Thymus (tissue), 11 donors: ENCODE measurements at regions not wholly inside any gene's neighbourhood (a gene's known extent, or its start where the extent isn't known, plus 50 kb on each side); places are given as distances from the start of the nearest gene placed in this dataset.

Source experiments
- DNase-seq, 9 donors: peaks; one replicate each; pipeline ENCODE4 v3.0.0-alpha.2; 2013; ENCODE audit warnings: low spot score in 9 of 9, low read depth in 6 of 9, missing footprints in 1 of 9
- H3K27ac ChIP-seq, 2 donors: one replicate each; pipeline ENCODE4 v1.5.1; 2013; ENCODE audit warnings: control low read depth in 1 of 2, low read depth in 1 of 2, low read length in 1 of 2, mild to moderate bottlenecking in 1 of 2, moderate library complexity in 1 of 2
- H3K27me3 ChIP-seq, 2 donors: one replicate each; pipeline ENCODE4 v1.5.1; 2013; ENCODE audit warnings: low read length in 1 of 2; ENCODE audit not compliant: control insufficient read depth in 2 of 2, insufficient read depth in 1 of 2
- H3K36me3 ChIP-seq, 2 donors: one replicate each; pipeline ENCODE4 v1.5.1; 2013; ENCODE audit warnings: low read length in 1 of 2, mild to moderate bottlenecking in 1 of 2, moderate library complexity in 1 of 2; ENCODE audit not compliant: control insufficient read depth in 2 of 2, insufficient read depth in 2 of 2
- H3K4me1 ChIP-seq, 2 donors: one replicate each; pipeline ENCODE4 v1.5.1; 2013; ENCODE audit warnings: low read length in 2 of 2; ENCODE audit not compliant: control insufficient read depth in 2 of 2, insufficient read depth in 2 of 2
- H3K4me3 ChIP-seq, 2 donors: one replicate each; pipeline ENCODE4 v1.5.1; 2013; ENCODE audit warnings: low read length in 2 of 2, control low read depth in 1 of 2, mild to moderate bottlenecking in 1 of 2
- H3K9me3 ChIP-seq, 2 donors: one replicate each; pipeline ENCODE4 v1.5.1; 2013; ENCODE audit warnings: low read length in 1 of 2, mild to moderate bottlenecking in 1 of 2; ENCODE audit not compliant: control insufficient read depth in 2 of 2, insufficient read depth in 1 of 2
- WGBS: extraction: QIAGEN DNeasy Blood & Tissue Kit; methylation state at CpG from one replicate; pipeline ENCODE4 v1.1.7; 2013; 5-methylcytosine and 5-hydroxymethylcytosine counted together
- donor health status: healthy.

DNA sequence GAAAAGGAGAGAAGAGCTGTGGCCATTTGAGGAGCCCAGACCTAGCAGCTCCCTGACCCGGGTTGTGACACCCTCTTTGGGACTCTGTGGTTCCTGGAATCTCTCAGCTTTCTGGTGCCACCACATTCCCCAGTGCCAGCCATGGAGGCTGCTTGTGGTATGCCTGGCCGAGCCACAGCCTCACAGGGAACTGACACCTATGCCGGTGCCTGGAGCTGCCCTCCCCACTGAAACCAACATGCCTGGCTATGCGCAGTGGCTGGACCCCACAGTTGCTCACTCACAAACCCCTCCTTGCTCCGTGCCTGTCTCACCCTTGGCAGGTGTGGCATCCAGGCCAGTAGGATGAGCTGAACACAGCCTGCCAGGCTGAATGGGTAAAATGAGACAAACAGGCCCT lies 749.4 kb downstream of the ARAP2 start:
- 97% methylated on average over 5 of the region's 5 CpGs for WGBS
- H3K36me3 ChIP-seq = no peaks in the 10 kb centered on the region
- DNase-seq = no peak

DNA sequence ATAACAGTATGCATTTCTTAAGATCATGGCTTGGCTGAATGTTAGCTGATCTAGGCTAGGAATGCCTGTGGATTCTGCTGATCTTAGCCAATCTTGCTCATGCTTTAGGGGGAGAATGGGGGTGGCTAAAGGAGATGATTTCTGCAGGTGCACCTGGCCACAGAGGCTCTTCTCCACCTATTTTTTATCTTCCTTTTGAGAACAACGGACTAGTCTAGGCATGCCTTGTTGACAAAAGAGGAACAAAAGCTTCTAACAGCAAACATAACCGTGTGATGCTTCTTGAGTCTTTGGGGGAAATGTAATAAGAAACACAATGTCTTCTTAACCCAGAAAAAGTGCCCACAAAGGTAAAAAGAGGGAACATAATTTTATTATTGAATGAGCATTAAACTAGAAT lies 743.5 kb downstream of the ARAP2 start:
- Histone ChIP-seq H3K4me1 (no peaks in the 10 kb centered on the region), H3K27me3 (no peaks in the 10 kb centered on the region), H3K36me3 (no peaks in the 10 kb centered on the region), H3K9me3 (no peaks in the 10 kb centered on the region), H3K27ac (no peak overlapping the region), H3K4me3 (no peak overlapping the region)
- DNase-seq = no peak
- 72% methylated on average over 2 of the region's 2 CpGs for WGBS

More for the DNA sequence above, 749.4 kb downstream of the ARAP2 start:
- no peaks in the 10 kb centered on the region for H3K27me3 ChIP-seq
- H3K4me1 ChIP-seq = no peaks in the 10 kb centered on the region
- H3K27ac ChIP-seq = no peak overlapping the region
- H3K4me3 ChIP-seq = no peak overlapping the region
- H3K9me3 ChIP-seq = peaks cover 0 to 13% of the 10 kb centered on the region in 2 donors

DNA sequence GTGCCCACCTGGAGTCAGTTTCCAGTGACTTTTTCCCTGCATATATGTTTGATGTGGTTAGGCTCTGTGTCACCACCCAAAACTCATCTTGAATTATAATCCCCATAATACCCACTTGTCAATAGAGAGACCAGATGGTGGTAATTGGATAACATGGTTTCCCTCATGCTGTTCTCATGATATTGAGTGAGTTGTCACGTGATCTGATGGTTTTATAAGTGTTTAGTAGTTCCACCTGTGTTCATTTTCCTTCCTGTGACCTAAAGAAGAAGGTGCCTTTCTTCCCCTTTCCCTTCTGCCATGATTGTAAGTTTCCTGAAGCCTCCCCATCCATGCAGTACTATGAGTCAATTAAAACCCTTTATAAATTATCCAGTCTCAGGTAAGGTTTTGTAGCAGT lies 740.9 kb downstream of the ARAP2 start:
- Histone ChIP-seq H3K36me3 (no peaks in the 10 kb centered on the region), H3K27me3 (no peaks in the 10 kb centered on the region), H3K4me3 (no peak overlapping the region), H3K4me1 (no peaks in the 10 kb centered on the region), H3K27ac (no peak overlapping the region), H3K9me3 (no peaks in the 10 kb centered on the region)
- WGBS = 54% methylated on average over 1 of the region's 1 CpG
- DNase-seq = no peak

DNA sequence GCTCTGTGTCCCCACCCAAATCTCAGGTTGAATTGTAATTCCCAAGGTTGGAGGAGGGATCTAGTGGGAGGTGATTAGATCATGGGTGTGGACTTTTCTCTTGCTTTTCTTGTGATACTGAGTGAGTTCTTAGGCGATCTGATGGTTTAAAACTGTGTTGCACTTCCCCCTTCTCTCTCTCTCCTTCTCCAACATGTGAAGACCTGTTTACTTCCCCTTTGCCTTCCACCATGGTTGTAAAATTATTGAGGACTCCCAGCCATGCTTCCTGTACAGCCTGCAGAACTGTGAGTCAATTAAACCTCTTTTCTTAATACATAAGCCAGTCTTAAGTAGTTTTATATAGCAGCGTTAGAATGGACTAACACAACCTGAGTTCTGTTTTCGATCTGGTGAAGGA lies 738.2 kb downstream of the ARAP2 start:
- H3K4me3 ChIP-seq = no peak overlapping the region
- no peaks in the 10 kb centered on the region for H3K9me3 ChIP-seq
- no peaks in the 10 kb centered on the region for H3K27me3 ChIP-seq
- no peaks in the 10 kb centered on the region for H3K4me1 ChIP-seq
- 90% methylated on average over 3 of the region's 3 CpGs for WGBS
- DNase-seq = no peak
- no peaks in the 10 kb centered on the region for H3K36me3 ChIP-seq
- H3K27ac ChIP-seq = no peak overlapping the region

DNA sequence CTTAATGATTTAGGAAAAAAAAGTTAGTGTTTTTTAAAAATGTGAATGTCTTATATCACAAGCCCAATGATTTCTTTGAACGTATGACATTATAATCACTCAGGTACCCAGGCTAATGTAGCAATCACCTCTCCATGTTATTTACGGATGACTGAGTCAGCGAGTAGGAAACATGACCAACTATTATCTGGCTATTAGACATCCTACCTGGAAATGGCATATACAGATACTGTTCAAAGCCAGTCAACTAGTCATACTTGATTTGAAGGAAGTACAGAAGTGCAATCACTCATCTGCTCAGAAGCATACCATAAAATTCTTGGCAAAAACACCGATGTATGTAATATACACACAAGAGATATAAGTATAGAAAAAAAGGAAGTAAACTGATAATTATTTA lies 732.5 kb downstream of the ARAP2 start:
- Histone ChIP-seq H3K27ac (no peak overlapping the region), H3K4me1 (no peaks in the 10 kb centered on the region), H3K36me3 (no peaks in the 10 kb centered on the region), H3K9me3 (no peaks in the 10 kb centered on the region), H3K4me3 (no peak overlapping the region), H3K27me3 (no peaks in the 10 kb centered on the region)
- no peak for DNase-seq
- 92% methylated on average over 4 of the region's 4 CpGs for WGBS

DNA sequence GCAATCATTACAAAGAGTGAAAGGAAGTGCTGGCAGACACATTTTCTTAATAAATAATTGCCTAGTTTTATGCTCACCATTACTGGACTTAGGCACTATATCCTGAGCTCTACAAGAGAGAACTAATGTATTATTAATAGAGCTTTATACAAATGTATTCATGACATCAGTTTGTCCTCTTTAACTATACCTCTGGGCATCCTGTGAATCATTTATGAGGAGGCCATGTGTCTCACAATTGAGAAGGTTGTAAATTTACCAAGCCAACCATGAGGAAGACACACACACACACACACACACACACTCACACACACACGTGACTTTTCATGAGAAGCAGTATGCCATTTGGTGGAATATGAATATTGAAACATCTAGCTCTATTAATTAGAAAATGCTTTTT lies 728.2 kb downstream of the ARAP2 start:
- DNase-seq = no peak
- H3K9me3 ChIP-seq = no peaks in the 10 kb centered on the region
- no peak overlapping the region for H3K4me3 ChIP-seq
- H3K4me1 ChIP-seq = no peaks in the 10 kb centered on the region
- H3K27me3 ChIP-seq = no peaks in the 10 kb centered on the region
- 95% methylated on average over 1 of the region's 1 CpG for WGBS
- H3K36me3 ChIP-seq = no peaks in the 10 kb centered on the region
- H3K27ac ChIP-seq = no peak overlapping the region

DNA sequence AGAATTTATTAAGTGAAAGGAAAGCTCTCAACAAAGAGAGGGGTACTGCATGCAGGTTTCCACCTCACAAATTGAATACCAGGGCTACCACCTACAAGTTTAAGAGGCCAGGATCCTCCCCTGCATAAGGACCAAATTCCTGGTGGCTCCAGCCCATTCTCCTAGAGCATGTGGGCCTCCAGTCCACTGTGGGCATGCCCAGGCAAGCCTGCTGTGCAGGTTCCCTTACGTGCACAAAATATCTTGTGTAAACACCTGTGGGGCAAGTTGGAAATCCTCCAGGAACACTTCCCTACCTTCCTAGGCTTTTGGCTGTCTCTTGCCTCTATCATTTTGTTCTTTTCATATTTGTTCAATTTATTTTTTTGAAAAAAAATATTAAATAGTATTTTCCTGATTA lies 724.3 kb downstream of the ARAP2 start:
- Histone ChIP-seq H3K4me1 (no peaks in the 10 kb centered on the region), H3K4me3 (no peak overlapping the region), H3K9me3 (peaks cover 0 to under 1% of the 10 kb centered on the region in 2 donors), H3K27ac (no peak overlapping the region), H3K27me3 (no peaks in the 10 kb centered on the region), H3K36me3 (no peaks in the 10 kb centered on the region)
- 2% methylated on average over 1 of the region's 1 CpG for WGBS
- no peak for DNase-seq

DNA sequence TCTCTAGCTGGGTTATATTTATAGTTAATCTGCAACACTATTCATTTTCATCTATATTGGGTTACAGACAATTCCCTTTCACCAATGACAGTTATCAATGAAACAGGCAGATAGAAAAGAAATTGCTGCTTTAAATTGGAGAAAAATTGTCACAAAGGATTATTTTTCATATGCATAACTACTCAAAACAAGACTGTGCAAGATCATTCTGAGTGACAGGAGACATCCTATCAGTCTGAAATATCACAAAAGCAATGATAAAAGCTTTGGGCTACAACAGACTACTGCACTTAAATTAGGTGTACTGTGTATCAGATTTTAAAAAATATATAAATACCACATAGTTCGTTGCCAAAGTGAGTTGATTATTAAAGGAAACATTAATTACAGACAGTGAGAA lies 722.6 kb downstream of the ARAP2 start:
- Histone ChIP-seq H3K27ac (no peak overlapping the region), H3K9me3 (peaks cover 0 to 6% of the 10 kb centered on the region in 2 donors), H3K36me3 (no peaks in the 10 kb centered on the region), H3K27me3 (no peaks in the 10 kb centered on the region), H3K4me3 (no peak overlapping the region), H3K4me1 (no peaks in the 10 kb centered on the region)
- DNase-seq = no peak
- WGBS = 69% methylated on average over 1 of the region's 1 CpG

DNA sequence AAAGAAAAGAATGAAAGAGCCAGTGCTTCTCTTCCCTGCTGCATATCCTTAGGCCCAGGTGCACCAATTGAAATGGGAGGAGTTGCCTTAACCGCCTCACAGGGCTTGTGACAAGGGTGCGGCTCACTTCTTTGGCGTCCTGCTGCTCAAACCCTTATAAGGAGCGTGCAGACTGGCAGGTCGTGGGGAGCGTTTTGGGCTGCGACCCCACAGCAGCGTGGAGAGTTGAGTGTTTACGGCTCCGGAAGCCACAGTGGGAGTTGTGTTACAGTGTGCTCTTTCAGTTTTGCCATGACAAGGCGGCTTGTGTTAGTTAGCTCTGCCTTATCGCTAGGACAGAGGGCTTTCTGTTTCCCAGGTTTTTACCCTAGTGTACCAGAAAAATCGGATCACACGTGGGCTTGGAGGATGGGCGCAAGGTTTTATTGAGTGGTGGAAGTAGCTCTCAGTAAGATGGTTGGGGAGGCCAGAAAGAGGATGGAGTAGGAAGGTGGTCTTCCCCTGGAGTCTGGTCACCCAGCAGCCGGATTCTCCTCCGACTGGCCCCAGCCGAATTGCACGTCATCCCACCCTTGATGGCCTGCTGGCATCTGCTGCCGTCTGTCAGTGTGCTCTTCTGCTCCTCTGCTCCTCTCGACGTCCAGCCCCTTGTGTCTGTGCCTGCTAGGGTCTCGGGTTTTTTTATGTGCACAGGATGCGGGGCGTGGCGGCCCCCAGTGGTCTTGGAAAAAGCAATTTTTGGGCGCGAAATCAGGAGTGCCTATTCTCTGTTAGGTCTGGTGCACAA lies 718.9 kb downstream of the ARAP2 start:
- DNase-seq = peak in 4 of 9 donors; percentile 9 to 43 (median 16)
- H3K4me1 ChIP-seq = no peaks in the 10 kb centered on the region
- H3K27ac ChIP-seq = peak overlapping the region in 1 of 2 donors; percentile 10
- WGBS = 83% methylated on average over 28 of the region's 28 CpGs
- no peaks in the 10 kb centered on the region for H3K36me3 ChIP-seq
- H3K9me3 ChIP-seq = peaks cover 0 to 6% of the 10 kb centered on the region in 2 donors
- H3K27me3 ChIP-seq = no peaks in the 10 kb centered on the region
- H3K4me3 ChIP-seq = no peak overlapping the region
